Thyroid gland (tissue), 4 donors: ENCODE measurements at regions not wholly inside any gene's neighbourhood (a gene's known extent, or its start where the extent isn't known, plus 50 kb on each side); places are given as distances from the start of the nearest gene placed in this dataset.

ENCODE experiments used
- POLR2A ChIP-seq, 2 donors: fragments of 450-650 bp; IDR thresholded peaks; one replicate each; pipeline ENCODE4 v1.6.1; 2017; ENCODE audit warnings: antibody characterized with exemption in 2 of 2, mild to moderate bottlenecking in 2 of 2, moderate library complexity in 1 of 2
- TF ChIP-seq, protein P1 (sequence below), 6 experiments: fragments of 200-600 bp in 3 of 6; fragments of 450-650 bp in 3 of 6; sonication (generic) in 3 of 6; IDR thresholded peaks; one replicate each; pipeline ENCODE4 v1.5.1; 2016 to 2019; ENCODE audit warnings: antibody characterized with exemption in 6 of 6, mild to moderate bottlenecking in 2 of 6, inconsistent platforms in 1 of 6, moderate library complexity in 1 of 6

DNA sequence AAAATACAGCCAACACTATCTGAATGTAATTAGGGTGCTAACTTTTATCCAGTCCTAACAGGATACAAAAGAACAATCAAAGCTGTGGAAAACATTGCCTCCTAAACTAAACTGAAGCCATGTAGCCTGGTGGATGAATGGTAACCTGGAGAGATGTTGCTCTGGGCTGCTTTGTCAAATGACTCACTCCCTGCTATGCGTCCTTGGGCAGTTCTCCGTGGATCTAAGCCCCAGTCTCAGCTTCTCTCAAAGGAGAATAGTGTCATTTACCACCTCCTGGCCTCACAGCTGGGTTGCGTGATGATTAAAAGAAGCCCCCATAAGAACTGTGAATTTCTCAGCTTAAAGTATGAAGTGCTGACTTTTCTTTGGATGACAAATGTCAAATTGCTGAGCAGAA lies 203.7 kb downstream of the ICOS start:
- TF ChIP-seq, protein P1, sequence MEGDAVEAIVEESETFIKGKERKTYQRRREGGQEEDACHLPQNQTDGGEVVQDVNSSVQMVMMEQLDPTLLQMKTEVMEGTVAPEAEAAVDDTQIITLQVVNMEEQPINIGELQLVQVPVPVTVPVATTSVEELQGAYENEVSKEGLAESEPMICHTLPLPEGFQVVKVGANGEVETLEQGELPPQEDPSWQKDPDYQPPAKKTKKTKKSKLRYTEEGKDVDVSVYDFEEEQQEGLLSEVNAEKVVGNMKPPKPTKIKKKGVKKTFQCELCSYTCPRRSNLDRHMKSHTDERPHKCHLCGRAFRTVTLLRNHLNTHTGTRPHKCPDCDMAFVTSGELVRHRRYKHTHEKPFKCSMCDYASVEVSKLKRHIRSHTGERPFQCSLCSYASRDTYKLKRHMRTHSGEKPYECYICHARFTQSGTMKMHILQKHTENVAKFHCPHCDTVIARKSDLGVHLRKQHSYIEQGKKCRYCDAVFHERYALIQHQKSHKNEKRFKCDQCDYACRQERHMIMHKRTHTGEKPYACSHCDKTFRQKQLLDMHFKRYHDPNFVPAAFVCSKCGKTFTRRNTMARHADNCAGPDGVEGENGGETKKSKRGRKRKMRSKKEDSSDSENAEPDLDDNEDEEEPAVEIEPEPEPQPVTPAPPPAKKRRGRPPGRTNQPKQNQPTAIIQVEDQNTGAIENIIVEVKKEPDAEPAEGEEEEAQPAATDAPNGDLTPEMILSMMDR (IDR thresholded peaks at IDR 0.05): no peak
- TF ChIP-seq POLR2A (IDR thresholded peaks at IDR 0.05): no peak
